NCI-H1930 (cell line): ENCODE measurements at regions not wholly inside any gene's neighbourhood (a gene's known extent, or its start where the extent isn't known, plus 50 kb on each side); places are given as distances from the start of the nearest gene placed in this dataset.
A peak's percentile ranks its signal among the peaks of the same experiment; 100 is the strongest.

Source experiments
- DNase-seq, 2 experiments: peaks; one replicate each; lab custom pipeline; 2025; lab: John Stamatoyannopoulos, UW

GRCh38 chr1:13878021-13878420 lies 178.0 kb downstream of the PRDM2 start:
- DNase-seq = no peak

GRCh38 chr1:13878451-13878850 lies 178.5 kb downstream of the PRDM2 start:
- DNase-seq = no peak

GRCh38 chr1:13881385-13882088 lies 181.5 kb downstream of the PRDM2 start:
- DNase-seq = no peak

GRCh38 chr1:13888351-13888986 lies 188.5 kb downstream of the PRDM2 start:
- DNase-seq = no peak

GRCh38 chr1:13889495-13889894 lies 189.5 kb downstream of the PRDM2 start:
- DNase-seq = no peak

GRCh38 chr1:13890766-13891165 lies 190.8 kb downstream of the PRDM2 start:
- DNase-seq = no peak

- DNase-seq = no peak
Measured at GRCh38 chr1:13892198-13892597, 192.2 kb downstream of the PRDM2 start.

GRCh38 chr1:13892671-13893325 lies 192.8 kb downstream of the PRDM2 start:
- peak; percentile 30 to 31 for DNase-seq

GRCh38 chr1:13893409-13893821 lies 193.4 kb downstream of the PRDM2 start:
- no peak for DNase-seq

GRCh38 chr1:13896932-13897331 lies 196.9 kb downstream of the PRDM2 start:
- no peak for DNase-seq

GRCh38 chr1:13898406-13898805 lies 198.4 kb downstream of the PRDM2 start:
- DNase-seq = no peak

- no peak for DNase-seq
Measured at GRCh38 chr1:13899856-13900255, 199.9 kb downstream of the PRDM2 start.

- DNase-seq = no peak
Measured at GRCh38 chr1:13900583-13900982, 200.6 kb downstream of the PRDM2 start.

- peak; percentile 50 to 62 for DNase-seq
Measured at GRCh38 chr1:13901039-13901438, 201.1 kb downstream of the PRDM2 start.

GRCh38 chr1:13901597-13901996 lies 201.6 kb downstream of the PRDM2 start:
- DNase-seq = peak in 1 of 2 experiments; percentile 19

- DNase-seq = no peak
Measured at GRCh38 chr1:13908128-13908527, 208.1 kb downstream of the PRDM2 start.

- no peak for DNase-seq
Measured at GRCh38 chr1:13911697-13912619, 212.0 kb downstream of the PRDM2 start.

GRCh38 chr1:13913396-13913795 lies 213.4 kb downstream of the PRDM2 start:
- DNase-seq = no peak

GRCh38 chr1:13916530-13916929 lies 216.5 kb downstream of the PRDM2 start:
- DNase-seq = no peak

- no peak for DNase-seq
Measured at GRCh38 chr1:13917607-13918006, 217.6 kb downstream of the PRDM2 start.

- DNase-seq = no peak
Measured at GRCh38 chr1:13918862-13919261, 218.9 kb downstream of the PRDM2 start.

- DNase-seq = no peak
Measured at GRCh38 chr1:13921190-13921589, 221.2 kb downstream of the PRDM2 start.
